Colonic mucosa (tissue), 4 donors: ENCODE measurements at regions not wholly inside any gene's neighbourhood (a gene's known extent, or its start where the extent isn't known, plus 50 kb on each side); places are given as distances from the start of the nearest gene placed in this dataset.

ENCODE experiments used
- DNase-seq: peaks from one replicate; pipeline ENCODE4 v3.0.0-alpha.2; 2020
- H3K27ac ChIP-seq: fragments of 200-600 bp; one replicate; pipeline ENCODE4 v1.8.0; 2021
- H3K27me3 ChIP-seq: fragments of 200-600 bp; one replicate; pipeline ENCODE4 v1.8.0; 2021
- H3K36me3 ChIP-seq: fragments of 200-600 bp; one replicate; pipeline ENCODE4 v1.8.0; 2021
- H3K4me1 ChIP-seq: fragments of 200-600 bp; one replicate; pipeline ENCODE4 v1.8.0; 2021; ENCODE audit warnings: mild to moderate bottlenecking
- H3K4me3 ChIP-seq: fragments of 200-600 bp; one replicate; pipeline ENCODE4 v1.8.0; 2021
- H3K9ac ChIP-seq, 2 donors: one replicate each; pipeline ENCODE4 v1.7.0; 2013; ENCODE audit warnings: control low read depth in 2 of 2, low read depth in 2 of 2, low read length in 2 of 2
- H3K9me3 ChIP-seq: fragments of 200-600 bp; one replicate; pipeline ENCODE4 v1.8.0; 2021
- CTCF ChIP-seq: fragments of 200-600 bp; IDR thresholded peaks from one replicate; pipeline ENCODE4 v1.8.0; 2022; ENCODE audit warnings: antibody characterized with exemption, mild to moderate bottlenecking
- intact Hi-C: fragments of 100-400 bp; cut with DNase I; formaldehyde crosslinking; loops from one replicate; pipeline ENCODE4 v1.14.1; 2022
- donor health status: healthy.
- donor health status: DM: no; HTN: no; CAD: no.
- donor health status: DM: no; HTN: no; CAD: no.

GRCh38 chr10:106182542-106182941 is 982.0 kb downstream of the SORCS1 start:
- no peak for TF ChIP-seq CTCF
- Histone ChIP-seq H3K9me3 (no peaks in the 10 kb centered on the region), H3K36me3 (no peaks in the 10 kb centered on the region), H3K9ac (no peak overlapping the region), H3K4me3 (no peak overlapping the region), H3K27ac (no peak overlapping the region), H3K4me1 (no peaks in the 10 kb centered on the region), H3K27me3 (no peaks in the 10 kb centered on the region)
- intact Hi-C loops = no loop called here
- no peak for DNase-seq

GRCh38 chr10:106181501-106181900 is 983.0 kb downstream of the SORCS1 start:
- intact Hi-C loops = no loop called here
- no peaks in the 10 kb centered on the region for H3K27me3 ChIP-seq
- TF ChIP-seq CTCF = no peak
- H3K4me1 ChIP-seq = no peaks in the 10 kb centered on the region
- H3K36me3 ChIP-seq = no peaks in the 10 kb centered on the region
- H3K4me3 ChIP-seq = no peak overlapping the region
- no peaks in the 10 kb centered on the region for H3K9me3 ChIP-seq
- no peak for DNase-seq
- no peak overlapping the region for H3K9ac ChIP-seq
- H3K27ac ChIP-seq = no peak overlapping the region

- no peak for DNase-seq
- H3K4me1 ChIP-seq = no peaks in the 10 kb centered on the region
- TF ChIP-seq CTCF = no peak
- no peaks in the 10 kb centered on the region for H3K27me3 ChIP-seq
- H3K9me3 ChIP-seq = no peaks in the 10 kb centered on the region
- intact Hi-C loops = no loop called here
- H3K27ac ChIP-seq = no peak overlapping the region
- H3K36me3 ChIP-seq = no peaks in the 10 kb centered on the region
- no peak overlapping the region for H3K4me3 ChIP-seq
- no peak overlapping the region for H3K9ac ChIP-seq
Observed at GRCh38 chr10:106179430-106179829, 985.1 kb downstream of the SORCS1 start.

GRCh38 chr10:106175760-106176377 is 988.6 kb downstream of the SORCS1 start:
- intact Hi-C loops = no loop called here
- H3K27ac ChIP-seq = no peak overlapping the region
- no peaks in the 10 kb centered on the region for H3K27me3 ChIP-seq
- H3K9me3 ChIP-seq = no peaks in the 10 kb centered on the region
- no peaks in the 10 kb centered on the region for H3K4me1 ChIP-seq
- DNase-seq = no peak
- no peaks in the 10 kb centered on the region for H3K36me3 ChIP-seq
- H3K9ac ChIP-seq = no peak overlapping the region
- no peak for TF ChIP-seq CTCF
- no peak overlapping the region for H3K4me3 ChIP-seq

- Histone ChIP-seq H3K9ac (no peak overlapping the region), H3K4me1 (no peaks in the 10 kb centered on the region), H3K27ac (no peak overlapping the region), H3K9me3 (no peaks in the 10 kb centered on the region), H3K27me3 (no peaks in the 10 kb centered on the region), H3K36me3 (no peaks in the 10 kb centered on the region), H3K4me3 (no peak overlapping the region)
- intact Hi-C loops = no loop called here
- no peak for DNase-seq
- no peak for TF ChIP-seq CTCF
Observed at GRCh38 chr10:106173838-106174237, 990.7 kb downstream of the SORCS1 start.

- H3K9ac ChIP-seq = no peak overlapping the region
- H3K4me3 ChIP-seq = no peak overlapping the region
- H3K4me1 ChIP-seq = no peaks in the 10 kb centered on the region
- no peak for TF ChIP-seq CTCF
- H3K27me3 ChIP-seq = no peaks in the 10 kb centered on the region
- no peak overlapping the region for H3K27ac ChIP-seq
- H3K9me3 ChIP-seq = no peaks in the 10 kb centered on the region
- H3K36me3 ChIP-seq = no peaks in the 10 kb centered on the region
- intact Hi-C loops = no loop called here
- no peak for DNase-seq
Observed at GRCh38 chr10:106169241-106169640, 995.3 kb downstream of the SORCS1 start.
